RKO (cell line): ENCODE measurements at regions not wholly inside any gene's neighbourhood (a gene's known extent, or its start where the extent isn't known, plus 50 kb on each side); places are given as distances from the start of the nearest gene placed in this dataset.

Experiments used
- DNase-seq: peaks from one replicate; pipeline ENCODE4 v3.0.0-alpha.2; 2016; ENCODE audit warnings: low spot score

DNA sequence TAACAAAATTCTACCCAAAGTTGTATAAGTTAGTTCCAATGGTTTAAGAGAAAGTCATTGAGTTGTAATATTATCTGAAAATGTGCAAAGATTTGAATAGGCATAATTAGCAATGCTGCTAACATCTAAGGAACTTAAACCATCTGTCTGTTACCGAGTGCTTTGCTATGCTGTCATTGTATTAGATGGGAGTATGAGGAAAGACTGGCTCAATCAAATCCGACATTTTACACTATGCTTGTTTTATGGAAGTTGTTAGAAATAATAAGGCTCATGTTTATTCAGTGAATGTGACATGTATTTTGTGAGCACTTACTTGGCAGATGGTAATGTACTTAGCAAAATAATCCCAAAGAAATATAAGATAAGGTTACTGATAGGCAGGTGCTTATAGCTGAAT lies 1715.1 kb downstream of the PCDH7 start:
- DNase-seq = no peak

GRCh38 chr4:32436816-32437215 lies 1716.6 kb downstream of the PCDH7 start:
- no peak for DNase-seq

GRCh38 chr4:32440391-32440790 lies 1720.2 kb downstream of the PCDH7 start:
- no peak for DNase-seq

- DNase-seq = no peak
These were observed 1734.3 kb downstream of the PCDH7 start for GRCh38 chr4:32454482-32454881.

DNA sequence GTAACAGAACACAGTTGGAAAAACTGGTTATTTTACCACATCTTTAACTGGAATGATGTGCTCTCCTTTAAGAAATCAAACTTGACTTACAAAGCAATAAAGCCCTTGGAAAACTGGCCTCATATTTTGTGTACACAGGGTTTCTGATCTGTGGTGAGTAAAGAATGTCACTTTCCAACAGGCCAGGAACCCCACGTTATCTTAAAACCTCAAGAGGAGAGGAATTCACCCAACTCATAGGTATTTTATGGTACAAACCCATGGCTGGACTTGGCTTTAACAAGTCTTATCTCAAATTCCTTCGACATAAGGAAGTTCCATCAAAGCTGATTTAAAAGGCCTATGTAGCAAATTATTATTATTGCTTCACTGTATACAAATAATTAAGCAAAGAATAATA lies 1735.1 kb downstream of the PCDH7 start:
- no peak for DNase-seq

GRCh38 chr4:32460972-32461371 lies 1740.8 kb downstream of the PCDH7 start:
- DNase-seq = peak; percentile 15

GRCh38 chr4:32462944-32463343 lies 1742.8 kb downstream of the PCDH7 start:
- no peak for DNase-seq

GRCh38 chr4:32470087-32470585 lies 1750.0 kb downstream of the PCDH7 start:
- no peak for DNase-seq

DNA sequence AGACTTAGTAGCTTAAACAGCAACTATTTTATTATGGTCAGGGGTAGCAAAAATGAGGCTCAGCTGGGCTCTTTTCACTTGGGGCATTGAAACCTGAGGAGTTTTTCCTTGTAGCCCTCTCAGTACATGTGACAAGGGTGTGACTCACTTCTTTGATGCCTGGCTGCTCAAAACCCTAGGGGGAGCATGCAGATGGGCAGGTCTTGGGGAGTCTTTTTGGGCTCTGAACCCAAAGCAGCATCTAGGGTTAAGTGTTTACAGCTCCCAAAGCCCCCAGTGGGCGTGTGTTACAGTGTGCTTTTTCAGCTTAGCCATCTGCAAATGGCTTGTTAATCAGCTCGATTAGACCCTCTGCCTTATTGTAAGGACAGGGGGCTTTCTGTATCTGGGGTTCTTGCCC lies 1752.7 kb downstream of the PCDH7 start:
- DNase-seq = peak; percentile 15

- no peak for DNase-seq
These were observed 1755.5 kb downstream of the PCDH7 start for GRCh38 chr4:32475710-32476109.

DNA sequence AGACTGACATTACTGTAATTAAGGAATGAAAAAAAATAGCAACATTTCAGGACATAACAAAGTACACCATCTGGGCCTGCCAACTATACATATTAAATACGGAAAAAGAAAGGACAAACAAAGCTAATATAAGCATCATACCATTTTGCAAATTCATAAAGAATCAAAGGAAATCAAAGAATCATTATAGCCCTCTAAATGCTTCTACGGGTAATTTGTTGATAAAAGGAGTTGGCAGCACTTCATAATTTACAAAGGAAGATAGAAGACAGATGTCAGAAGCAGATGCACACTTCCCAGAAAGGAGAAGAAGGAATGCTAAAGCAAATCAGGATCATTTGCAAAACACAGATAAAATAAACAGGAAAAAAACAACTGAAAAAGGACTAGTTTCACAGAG lies 1757.3 kb downstream of the PCDH7 start:
- no peak for DNase-seq

DNA sequence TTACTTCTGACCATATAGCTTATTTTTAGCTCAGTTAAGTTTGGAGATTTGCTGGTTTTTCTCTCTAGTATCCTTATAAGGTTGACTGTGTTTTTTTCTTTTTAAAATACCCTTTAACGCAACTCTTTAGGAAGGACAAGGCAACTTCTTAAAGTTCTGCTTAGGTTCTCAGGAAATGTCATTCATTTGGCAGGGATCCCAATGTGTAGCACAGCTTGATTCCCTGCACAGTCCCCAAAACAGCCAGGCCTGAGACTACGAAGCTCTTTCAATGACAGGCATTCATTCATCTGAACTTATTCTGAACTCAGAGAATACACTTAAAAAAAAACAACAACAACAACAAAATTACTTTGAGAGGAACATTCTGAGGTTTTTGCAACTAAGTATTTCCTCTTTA lies 1765.8 kb downstream of the PCDH7 start:
- no peak for DNase-seq

- DNase-seq = peak; percentile 72
These were observed 1768.5 kb downstream of the PCDH7 start for GRCh38 chr4:32488690-32489089.

DNA sequence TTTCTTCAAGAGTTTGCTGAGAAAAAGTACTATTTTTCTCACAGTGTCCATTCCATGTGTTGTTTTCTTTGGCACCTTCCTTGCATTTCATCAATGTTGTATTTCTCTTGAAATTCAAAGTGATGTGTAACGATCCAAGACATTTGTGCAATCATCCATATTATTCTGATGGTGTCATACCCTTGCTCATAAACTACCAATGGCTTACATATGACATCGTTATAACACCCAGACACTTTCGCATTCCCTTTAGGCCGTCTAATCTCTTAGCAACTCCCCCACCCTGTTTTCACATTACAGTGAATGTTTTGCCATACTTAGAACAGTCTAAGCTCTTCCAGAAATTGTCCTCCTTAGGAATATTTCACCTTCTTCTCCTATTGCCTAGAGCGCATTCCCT lies 1779.0 kb downstream of the PCDH7 start:
- DNase-seq = peak; percentile 3

DNA sequence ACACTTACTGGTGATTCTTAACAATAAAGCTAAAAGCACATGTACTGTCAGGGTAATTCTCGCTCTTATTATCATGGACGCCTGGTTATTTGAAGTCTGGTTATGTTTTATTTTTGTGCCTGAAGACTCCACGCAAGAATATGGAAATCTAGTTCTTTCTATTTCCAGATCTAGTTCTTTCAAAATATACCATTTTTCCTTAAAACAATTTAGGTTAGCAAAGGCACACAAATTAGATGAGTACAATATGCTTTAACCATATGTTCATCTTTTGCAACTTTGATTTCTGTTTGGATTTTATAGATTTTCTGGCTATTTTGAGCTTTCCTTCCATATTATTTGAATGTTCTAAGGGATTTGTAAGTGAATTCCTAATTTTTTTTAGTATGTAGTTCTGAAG lies 1783.1 kb downstream of the PCDH7 start:
- no peak for DNase-seq

DNA sequence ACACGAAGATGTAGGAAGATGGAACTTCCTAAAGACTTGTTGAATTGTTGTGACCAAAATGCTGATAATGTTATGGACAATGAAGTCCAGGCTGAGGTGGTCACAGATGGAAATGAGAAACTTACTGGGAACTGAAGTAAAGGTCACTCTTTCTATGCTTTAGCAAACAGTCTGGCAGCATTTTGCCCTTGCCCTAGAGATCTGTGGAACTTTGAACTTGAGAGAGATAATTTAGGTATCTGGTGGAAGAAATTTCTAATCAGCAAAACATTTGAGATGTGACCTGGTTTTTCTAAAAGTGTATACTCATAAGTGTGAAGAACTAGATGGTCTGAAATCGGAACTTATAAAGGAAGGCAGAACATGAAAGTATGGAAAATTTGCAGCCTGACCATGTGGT lies 1785.9 kb downstream of the PCDH7 start:
- DNase-seq = no peak

DNA sequence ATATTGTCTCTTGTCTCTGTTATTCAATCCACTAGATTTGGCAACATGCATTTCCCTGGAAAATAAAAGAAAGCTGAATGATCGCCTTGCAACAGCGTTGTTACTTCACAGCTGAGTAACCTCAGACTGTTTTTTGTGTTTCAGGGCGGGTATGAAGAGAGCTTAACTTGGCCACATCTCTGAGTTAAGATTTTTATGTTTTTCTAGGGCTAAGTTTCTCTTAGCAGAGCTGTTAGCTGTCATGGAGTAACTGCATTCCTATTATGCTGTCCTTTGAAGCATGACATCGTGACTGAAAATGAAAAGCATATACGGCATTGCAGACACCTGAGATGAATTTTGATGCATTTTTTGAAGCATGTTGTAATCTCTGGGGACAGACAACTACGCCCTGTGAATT lies 1798.9 kb downstream of the PCDH7 start:
- DNase-seq = no peak

DNA sequence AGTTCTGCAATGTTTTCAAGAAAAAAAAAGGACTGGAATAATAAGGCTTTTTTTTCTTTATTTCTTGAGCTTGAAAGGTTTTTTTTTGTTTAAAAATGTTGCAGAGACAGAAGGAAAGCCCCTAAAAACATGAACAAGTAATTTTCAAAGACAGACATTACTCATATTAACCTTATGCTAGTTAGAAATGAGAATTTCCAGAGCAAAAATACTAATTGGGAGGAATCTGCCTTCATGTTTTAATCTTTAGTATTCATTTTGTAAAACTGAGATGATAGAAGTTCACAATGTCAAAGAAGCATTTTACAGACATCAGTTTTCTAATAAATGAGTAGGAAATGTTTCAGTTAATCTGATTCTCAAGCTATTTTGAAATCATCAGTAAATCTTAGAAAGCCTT lies 1805.3 kb downstream of the PCDH7 start:
- no peak for DNase-seq

DNA sequence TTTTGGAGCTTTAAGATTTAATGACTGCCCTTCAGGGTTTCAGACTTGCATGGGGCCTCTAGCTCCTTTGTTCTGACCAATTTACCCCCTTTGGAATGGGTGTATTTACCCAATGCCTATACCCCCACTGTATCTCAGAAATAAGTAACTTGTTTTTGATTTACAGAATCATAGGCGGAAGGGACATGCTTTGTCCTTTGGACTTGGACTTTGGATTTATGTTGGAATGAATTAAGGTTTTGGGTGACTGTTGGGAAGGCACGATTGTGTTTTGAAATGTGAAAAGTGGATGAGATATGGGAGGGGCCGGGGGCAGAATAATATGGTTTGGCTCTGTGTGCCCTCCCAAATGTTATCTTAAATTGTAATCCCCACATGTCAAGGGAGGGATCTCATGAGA lies 1824.7 kb downstream of the PCDH7 start:
- DNase-seq = no peak

DNA sequence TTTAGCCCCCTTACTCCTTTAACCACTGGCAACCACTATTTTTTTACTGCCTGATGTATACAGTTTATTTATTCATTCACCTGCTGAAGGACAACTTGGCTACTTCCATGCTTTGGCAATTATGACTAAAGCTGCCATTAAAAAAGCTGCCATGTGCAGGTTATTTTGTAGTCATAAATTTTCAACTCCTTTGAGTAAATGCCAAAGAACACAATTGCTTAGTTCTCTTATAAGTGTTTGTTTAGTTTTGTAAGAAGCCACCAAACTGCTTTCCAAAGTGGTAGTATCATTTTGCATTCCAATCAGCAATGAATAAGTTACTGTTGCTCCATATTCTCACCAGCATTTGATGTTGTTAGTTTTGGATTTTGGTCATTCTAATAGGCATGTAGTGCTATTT lies 1831.8 kb downstream of the PCDH7 start:
- DNase-seq = no peak

- no peak for DNase-seq
These were observed 1840.1 kb downstream of the PCDH7 start for GRCh38 chr4:32560306-32560705.

- DNase-seq = no peak
These were observed 1841.8 kb downstream of the PCDH7 start for GRCh38 chr4:32562010-32562409.

DNA sequence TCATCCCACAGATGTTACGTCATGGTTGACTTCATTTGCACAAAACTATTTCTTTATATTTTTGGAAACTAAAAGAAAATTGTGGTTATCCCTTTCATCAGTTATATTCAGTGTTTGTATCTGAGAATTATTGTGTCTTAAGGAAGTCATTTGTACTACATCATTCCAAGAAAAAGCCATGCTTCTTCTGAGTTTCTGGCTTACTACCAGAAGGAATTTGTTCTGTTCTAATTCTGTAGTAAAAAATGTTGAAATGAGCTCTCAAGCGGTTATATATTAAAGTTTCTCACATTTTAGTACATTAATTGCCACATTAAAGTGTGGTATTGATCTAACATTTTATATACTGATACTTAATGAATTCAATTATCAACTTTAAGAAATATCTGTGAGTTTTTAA lies 1844.5 kb downstream of the PCDH7 start:
- DNase-seq = no peak

GRCh38 chr4:32569861-32570260 lies 1849.7 kb downstream of the PCDH7 start:
- no peak for DNase-seq

- DNase-seq = no peak
These were observed 1852.2 kb downstream of the PCDH7 start for GRCh38 chr4:32572366-32572765.
